ENCODE measurements at regions not wholly inside any gene's neighbourhood (a gene's known extent, or its start where the extent isn't known, plus 50 kb on each side); places are given as distances from the start of the nearest gene placed in this dataset.

- ATAC-seq (ENCODE audit: low read depth) (no peak), DNase-seq (no peak)
- Histone ChIP-seq H3K9me3 (ENCODE audit: control extremely low read depth in 1 of 3, control insufficient read depth in 2 of 3, insufficient read depth in 1 of 3, low read length in 2 of 3) (peaks cover 0 to 7% (median 0%) of the 10 kb centered on the region in 3 donors), H3K4me1 (ENCODE audit: control insufficient read depth in 2 of 2, insufficient read depth in 2 of 2, low read length in 2 of 2) (no peaks in the 10 kb centered on the region), H3K9ac (ENCODE audit: low read length) (no peak overlapping the region), H2AFZ (ENCODE audit: insufficient read depth, low read depth, low read length, poor library complexity, severe bottlenecking) (no peak overlapping the region), H3K27ac (ENCODE audit: low read length in 2 of 2) (no peak overlapping the region), H3K79me2 (ENCODE audit: control insufficient read depth, insufficient read depth, low read length) (no peaks in the 10 kb centered on the region), H3K27me3 (replicated peaks in 1 of 4; ENCODE audit: control extremely low read depth in 1 of 4, control insufficient read depth in 3 of 4, insufficient read depth in 4 of 4, low read length in 3 of 4) (peaks cover 0 to 3% (median 0%) of the 10 kb centered on the region in 4 experiments), H4K20me1 (ENCODE audit: control insufficient read depth, insufficient read depth, low read length, poor library complexity, severe bottlenecking) (no peaks in the 10 kb centered on the region), H3K4me3 (ENCODE audit: control extremely low read depth in 1 of 5, extremely low read depth in 1 of 5, insufficient read depth in 1 of 5, low read depth in 2 of 5, low read length in 4 of 5) (no peak overlapping the region), H3K4me2 (replicated peaks; ENCODE audit: low read depth, low read length, poor library complexity, severe bottlenecking) (no peak overlapping the region), H3K36me3 (replicated peaks in 1 of 2; ENCODE audit: control extremely low read depth in 1 of 2, control insufficient read depth in 1 of 2, extremely low read depth in 1 of 2, insufficient read depth in 2 of 2, low read length in 1 of 2) (no peaks in the 10 kb centered on the region)
- no peaks in the 10 kb centered on the region for H3K9me3 Mint-ChIP-seq (ENCODE audit: insufficient read depth)
- no peaks in the 10 kb centered on the region for H3K4me1 Mint-ChIP-seq
- TF ChIP-seq EZH2 (IDR thresholded peaks at IDR 0.05; ENCODE audit: borderline replicate concordance, insufficient read depth, low read depth, low read length, poor library complexity, severe bottlenecking) = no peak
- TF ChIP-seq, protein P1, sequence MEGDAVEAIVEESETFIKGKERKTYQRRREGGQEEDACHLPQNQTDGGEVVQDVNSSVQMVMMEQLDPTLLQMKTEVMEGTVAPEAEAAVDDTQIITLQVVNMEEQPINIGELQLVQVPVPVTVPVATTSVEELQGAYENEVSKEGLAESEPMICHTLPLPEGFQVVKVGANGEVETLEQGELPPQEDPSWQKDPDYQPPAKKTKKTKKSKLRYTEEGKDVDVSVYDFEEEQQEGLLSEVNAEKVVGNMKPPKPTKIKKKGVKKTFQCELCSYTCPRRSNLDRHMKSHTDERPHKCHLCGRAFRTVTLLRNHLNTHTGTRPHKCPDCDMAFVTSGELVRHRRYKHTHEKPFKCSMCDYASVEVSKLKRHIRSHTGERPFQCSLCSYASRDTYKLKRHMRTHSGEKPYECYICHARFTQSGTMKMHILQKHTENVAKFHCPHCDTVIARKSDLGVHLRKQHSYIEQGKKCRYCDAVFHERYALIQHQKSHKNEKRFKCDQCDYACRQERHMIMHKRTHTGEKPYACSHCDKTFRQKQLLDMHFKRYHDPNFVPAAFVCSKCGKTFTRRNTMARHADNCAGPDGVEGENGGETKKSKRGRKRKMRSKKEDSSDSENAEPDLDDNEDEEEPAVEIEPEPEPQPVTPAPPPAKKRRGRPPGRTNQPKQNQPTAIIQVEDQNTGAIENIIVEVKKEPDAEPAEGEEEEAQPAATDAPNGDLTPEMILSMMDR (IDR thresholded peaks at IDR 0.05) = no peak
- ChIA-PET CTCF (no interaction called here), POLR2A (no interaction called here)
- no peak overlapping the region for H3K4me3 Mint-ChIP-seq
- no peak overlapping the region for H3K27ac Mint-ChIP-seq
- WGBS (ENCODE audit: insufficient coverage) = 83% methylated on average over 1 of the region's 2 CpGs
- peaks cover 5% of the 10 kb centered on the region for H3K27me3 Mint-ChIP-seq
- intact Hi-C loops (cut with micrococcal nuclease) = no loop called here
Measured at GRCh38 chr1:115224636-115225035, 113.4 kb downstream of the NGF start.

GRCh38 chr1:115222616-115223402 is 115.2 kb downstream of the NGF start:
- Histone ChIP-seq H4K20me1 (ENCODE audit: control insufficient read depth, insufficient read depth, low read length, poor library complexity, severe bottlenecking) (no peaks in the 10 kb centered on the region), H3K27ac (ENCODE audit: low read length in 2 of 2) (no peak overlapping the region), H3K27me3 (replicated peaks in 1 of 4; ENCODE audit: control extremely low read depth in 1 of 4, control insufficient read depth in 3 of 4, insufficient read depth in 4 of 4, low read length in 3 of 4) (peaks cover 0 to 3% (median 0%) of the 10 kb centered on the region in 4 experiments), H3K9me3 (ENCODE audit: control extremely low read depth in 1 of 3, control insufficient read depth in 2 of 3, insufficient read depth in 1 of 3, low read length in 2 of 3) (peaks cover 0 to 7% (median 0%) of the 10 kb centered on the region in 3 donors), H3K4me3 (ENCODE audit: control extremely low read depth in 1 of 5, extremely low read depth in 1 of 5, insufficient read depth in 1 of 5, low read depth in 2 of 5, low read length in 4 of 5) (no peak overlapping the region), H3K4me2 (replicated peaks; ENCODE audit: low read depth, low read length, poor library complexity, severe bottlenecking) (no peak overlapping the region), H3K36me3 (replicated peaks in 1 of 2; ENCODE audit: control extremely low read depth in 1 of 2, control insufficient read depth in 1 of 2, extremely low read depth in 1 of 2, insufficient read depth in 2 of 2, low read length in 1 of 2) (no peaks in the 10 kb centered on the region), H3K4me1 (ENCODE audit: control insufficient read depth in 2 of 2, insufficient read depth in 2 of 2, low read length in 2 of 2) (no peaks in the 10 kb centered on the region), H3K79me2 (ENCODE audit: control insufficient read depth, insufficient read depth, low read length) (no peaks in the 10 kb centered on the region), H3K9ac (ENCODE audit: low read length) (no peak overlapping the region), H2AFZ (ENCODE audit: insufficient read depth, low read depth, low read length, poor library complexity, severe bottlenecking) (no peak overlapping the region)
- Mint-ChIP-seq H3K9me3 (ENCODE audit: insufficient read depth) (no peaks in the 10 kb centered on the region), H3K27ac (no peak overlapping the region), H3K4me3 (no peak overlapping the region), H3K4me1 (no peaks in the 10 kb centered on the region), H3K27me3 (peaks cover 5% of the 10 kb centered on the region)
- ChIA-PET POLR2A (no interaction called here), CTCF (no interaction called here)
- intact Hi-C loops (cut with micrococcal nuclease) = no loop called here
- no peak for DNase-seq
- no CpG with 5 or more reads among the region's 3 CpGs for WGBS (ENCODE audit: insufficient coverage)
- TF ChIP-seq EZH2 (IDR thresholded peaks at IDR 0.05; ENCODE audit: borderline replicate concordance, insufficient read depth, low read depth, low read length, poor library complexity, severe bottlenecking) = no peak
- TF ChIP-seq, protein P1 (IDR thresholded peaks at IDR 0.05) = no peak
- no peak for ATAC-seq (ENCODE audit: low read depth)

All from B cell (primary cell).